Smooth muscle cell (in vitro differentiated cells): ENCODE measurements at regions not wholly inside any gene's neighbourhood (a gene's known extent, or its start where the extent isn't known, plus 50 kb on each side); places are given as distances from the start of the nearest gene placed in this dataset.

Source experiments
- DNase-seq: peaks from one replicate; lab custom pipeline; 2025; ENCODE audit not compliant: unreplicated experiment; lab: John Stamatoyannopoulos, UW
- H2AFZ ChIP-seq: fragments of 200-600 bp; sonication (generic); 2 replicates; pipeline ENCODE4 v1.6.0; 2016; ENCODE audit warnings: antibody characterized with exemption, low read depth, mild to moderate bottlenecking
- H3F3A ChIP-seq: fragments of 200-600 bp; sonication (generic); 2 replicates; pipeline ENCODE4 v1.6.0; 2017; ENCODE audit warnings: antibody characterized with exemption, low read depth
- H3K27ac ChIP-seq: fragments of 200-600 bp; sonication (generic); 2 replicates; pipeline ENCODE4 v1.5.1; 2016; ENCODE audit warnings: low read depth, mild to moderate bottlenecking
- H3K27me3 ChIP-seq: fragments of 200-600 bp; sonication (generic); 2 replicates; pipeline ENCODE4 v1.6.1; 2016; ENCODE audit warnings: low read depth, mild to moderate bottlenecking
- H3K36me3 ChIP-seq: fragments of 200-600 bp; sonication (generic); 2 replicates; pipeline ENCODE4 v1.5.1; 2016; ENCODE audit warnings: low read depth
- H3K4me1 ChIP-seq: fragments of 200-600 bp; sonication (generic); 2 replicates; pipeline ENCODE4 v1.5.1; 2016; ENCODE audit warnings: low read depth
- H3K4me2 ChIP-seq: fragments of 200-600 bp; sonication (generic); 2 replicates; pipeline ENCODE4 v1.6.0; 2016; ENCODE audit warnings: mild to moderate bottlenecking
- H3K4me3 ChIP-seq: fragments of 200-600 bp; sonication (generic); 2 replicates; pipeline ENCODE4 v1.5.1; 2016; ENCODE audit warnings: mild to moderate bottlenecking
- H3K79me2 ChIP-seq: fragments of 200-600 bp; sonication (generic); 2 replicates; pipeline ENCODE4 v1.6.0; 2016; ENCODE audit warnings: low read depth, mild to moderate bottlenecking
- H3K9ac ChIP-seq: fragments of 200-600 bp; sonication (generic); 2 replicates; pipeline ENCODE4 v1.6.0; 2016; ENCODE audit warnings: low read depth
- H3K9me3 ChIP-seq: fragments of 200-600 bp; sonication (generic); replicated peaks from 2 replicates; pipeline ENCODE4 v1.5.1; 2016; ENCODE audit warnings: low read depth
- H4K20me1 ChIP-seq: fragments of 200-600 bp; sonication (generic); 2 replicates; pipeline ENCODE4 v1.6.0; 2016; ENCODE audit warnings: low read depth
- CTCF ChIP-seq: fragments of 200-600 bp; sonication (generic); IDR thresholded peaks from 2 replicates; pipeline ENCODE4 v1.5.1; 2017; ENCODE audit warnings: borderline replicate concordance, mild to moderate bottlenecking, antibody characterized with exemption; ENCODE audit not compliant: insufficient read depth, poor library complexity, severe bottlenecking
- WGBS: methylation state at CpG from one replicate; pipeline ENCODE4 v1.1.7; 2016; ENCODE audit warnings: low lambda C conversion rate; 5-methylcytosine and 5-hydroxymethylcytosine counted together

DNA sequence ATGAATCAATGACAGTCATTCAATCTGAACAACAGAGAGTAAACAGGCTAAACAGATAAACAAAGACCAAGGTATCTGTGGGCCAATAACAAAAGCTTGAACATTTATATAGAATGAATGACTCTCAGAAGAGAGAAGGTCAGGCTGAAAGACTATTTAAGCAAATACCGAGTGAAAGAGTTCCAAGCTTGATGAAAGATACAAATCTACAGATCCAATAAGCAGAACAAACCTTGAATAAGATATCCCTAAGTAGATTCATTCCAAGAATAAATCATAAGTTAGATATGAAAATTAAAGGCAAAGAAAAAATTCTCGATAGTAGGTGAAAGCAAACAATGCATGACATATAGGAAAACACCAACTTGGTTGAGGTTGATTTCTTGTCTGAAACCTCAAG, 376.4 kb upstream of the IGFBP3 start:
- Histone ChIP-seq H3K79me2 (no peaks in the 10 kb centered on the region), H3K9ac (no peak overlapping the region), H3K9me3 (no peaks in the 10 kb centered on the region), H2AFZ (no peak overlapping the region), H3K4me2 (no peak overlapping the region), H3K4me3 (no peak overlapping the region), H4K20me1 (no peaks in the 10 kb centered on the region), H3F3A (peaks cover 2% of the 10 kb centered on the region), H3K4me1 (no peaks in the 10 kb centered on the region), H3K27me3 (no peaks in the 10 kb centered on the region), H3K27ac (no peak overlapping the region), H3K36me3 (no peaks in the 10 kb centered on the region)
- DNase-seq, result no peak
- 97% methylated on average over 2 of the region's 2 CpGs for WGBS
- TF ChIP-seq CTCF, result no peak

DNA sequence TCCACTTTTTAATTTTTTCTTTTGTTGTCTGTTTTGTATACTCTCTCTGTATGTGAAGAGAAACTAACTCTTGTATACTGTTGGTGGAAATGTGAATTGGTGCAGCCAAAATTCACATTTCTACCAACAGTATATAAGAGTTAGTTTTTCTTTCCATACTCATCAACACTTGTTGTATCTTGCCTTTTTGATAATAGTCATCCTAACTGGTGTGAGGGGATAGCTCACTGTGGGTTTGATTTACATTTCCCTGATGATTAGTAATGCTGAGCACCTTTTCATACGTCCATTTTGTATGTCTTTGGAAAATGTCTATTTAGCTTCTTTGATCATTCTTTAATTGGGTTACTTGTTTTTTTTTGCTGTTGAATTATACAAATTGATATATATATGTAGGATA, 375.5 kb upstream of the IGFBP3 start:
- no peak overlapping the region for H3K4me3 ChIP-seq
- no peaks in the 10 kb centered on the region for H4K20me1 ChIP-seq
- TF ChIP-seq CTCF, result no peak
- WGBS, result 94% methylated on average over 1 of the region's 1 CpG
- H3K27me3 ChIP-seq, result no peaks in the 10 kb centered on the region
- no peak for DNase-seq
- peaks cover 10% of the 10 kb centered on the region for H3F3A ChIP-seq
- peaks cover 8% of the 10 kb centered on the region for H3K4me1 ChIP-seq
- no peaks in the 10 kb centered on the region for H3K36me3 ChIP-seq
- H3K79me2 ChIP-seq, result no peaks in the 10 kb centered on the region
- H3K9me3 ChIP-seq, result no peaks in the 10 kb centered on the region
- no peak overlapping the region for H3K4me2 ChIP-seq
- no peak overlapping the region for H3K27ac ChIP-seq
- no peak overlapping the region for H3K9ac ChIP-seq
- H2AFZ ChIP-seq, result no peak overlapping the region

DNA sequence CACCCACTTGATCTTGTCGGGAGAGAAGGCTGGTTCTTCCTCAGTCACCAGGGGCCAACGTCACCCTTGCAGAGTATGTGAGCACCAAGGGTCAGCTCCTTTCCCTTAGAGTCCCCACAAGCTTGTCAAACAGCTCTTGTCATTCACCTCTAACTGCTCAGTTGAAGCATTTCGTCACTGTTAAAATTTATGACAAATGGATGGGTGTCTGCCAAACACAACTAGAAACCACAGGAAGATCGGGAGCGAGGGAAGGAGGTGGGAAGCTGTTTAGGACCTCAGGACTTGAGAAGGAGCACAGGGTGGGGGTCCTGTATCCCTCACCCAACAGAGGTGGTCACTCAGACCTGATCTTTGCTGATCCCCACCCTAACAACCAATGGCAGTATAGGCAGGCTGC, 373.3 kb upstream of the IGFBP3 start:
- H3K27me3 ChIP-seq, result no peaks in the 10 kb centered on the region
- no peak overlapping the region for H3K4me2 ChIP-seq
- H3K9me3 ChIP-seq, result no peaks in the 10 kb centered on the region
- H3K27ac ChIP-seq, result no peak overlapping the region
- H2AFZ ChIP-seq, result no peak overlapping the region
- DNase-seq, result no peak
- no peaks in the 10 kb centered on the region for H4K20me1 ChIP-seq
- TF ChIP-seq CTCF, result no peak
- 56% methylated on average over 5 of the region's 5 CpGs for WGBS
- no peaks in the 10 kb centered on the region for H3K36me3 ChIP-seq
- no peaks in the 10 kb centered on the region for H3K79me2 ChIP-seq
- H3K9ac ChIP-seq, result no peak overlapping the region
- no peak overlapping the region for H3K4me3 ChIP-seq
- H3F3A ChIP-seq, result peaks cover 10% of the 10 kb centered on the region
- peaks cover 18% of the 10 kb centered on the region for H3K4me1 ChIP-seq

DNA sequence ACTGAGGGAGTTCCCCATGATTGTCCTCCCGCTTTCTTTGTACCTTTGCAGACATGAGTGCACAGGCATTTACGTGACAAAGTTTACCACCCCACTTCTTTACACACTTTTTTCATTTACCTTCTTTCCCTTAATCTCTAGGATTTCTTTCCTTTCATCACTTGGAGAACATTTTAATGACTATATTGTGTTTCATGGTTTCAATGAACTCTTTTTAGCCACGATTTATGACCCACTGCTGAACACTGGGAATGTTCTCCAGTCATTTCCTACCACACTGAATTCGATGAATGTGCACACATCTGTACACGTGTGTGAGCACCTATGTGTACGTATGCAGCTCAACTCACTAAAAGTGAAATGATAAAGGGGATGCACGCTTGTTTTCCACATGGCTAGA, 371.7 kb upstream of the IGFBP3 start:
- 89% methylated on average over 7 of the region's 7 CpGs for WGBS
- H2AFZ ChIP-seq, result no peak overlapping the region

More for the DNA sequence above, 371.7 kb upstream of the IGFBP3 start:
- H3K79me2 ChIP-seq, result no peaks in the 10 kb centered on the region
- H3K4me2 ChIP-seq, result no peak overlapping the region
- TF ChIP-seq CTCF, result no peak
- peaks cover 10% of the 10 kb centered on the region for H3F3A ChIP-seq
- H4K20me1 ChIP-seq, result no peaks in the 10 kb centered on the region
- no peaks in the 10 kb centered on the region for H3K9me3 ChIP-seq
- DNase-seq, result no peak
- no peaks in the 10 kb centered on the region for H3K36me3 ChIP-seq
- no peak overlapping the region for H3K9ac ChIP-seq
- H3K4me3 ChIP-seq, result no peak overlapping the region
- peaks cover 18% of the 10 kb centered on the region for H3K4me1 ChIP-seq
- peak overlapping the region; percentile 87 for H3K27ac ChIP-seq
- no peaks in the 10 kb centered on the region for H3K27me3 ChIP-seq
